K562 (cell line): ENCODE measurements at regions not wholly inside any gene's neighbourhood (a gene's known extent, or its start where the extent isn't known, plus 50 kb on each side); places are given as distances from the start of the nearest gene placed in this dataset.

Experiments used
- KAT7 ChIP-seq: sonication (generic); formaldehyde crosslinking; IDR thresholded peaks from 2 replicates; pipeline ENCODE4 v1.8.0; 2022; ENCODE audit warnings: missing genetic modification reagents, mild to moderate bottlenecking, borderline replicate concordance
- YY1 ChIP-seq, 3 experiments: IDR thresholded peaks; 2 replicates each; pipeline ENCODE4 v1.6.1; 2011; ENCODE audit warnings: low read length in 2 of 3, mild to moderate bottlenecking in 2 of 3, moderate library complexity in 2 of 3, borderline replicate concordance in 1 of 3, control low read depth in 1 of 3, low read depth in 1 of 3; ENCODE audit not compliant: insufficient read depth in 3 of 3, insufficient replicate concordance in 2 of 3, control insufficient read depth in 1 of 3, insufficient read length in 1 of 3; ENCODE audit errors: extremely low read depth in 1 of 3
- ZFP1 ChIP-seq: fragments of 450-650 bp; formaldehyde crosslinking; IDR thresholded peaks from 2 replicates; pipeline ENCODE4 v1.4.0; 2020; ENCODE audit warnings: mild to moderate bottlenecking, mixed read lengths
- TF ChIP-seq, protein P1 (sequence below): fragments of 450-650 bp; IDR thresholded peaks from 2 replicates; pipeline ENCODE4 v1.6.1; 2017; ENCODE audit warnings: antibody characterized with exemption, mild to moderate bottlenecking
- TF ChIP-seq, protein P2 (sequence below), 2 experiments: fragments of 450-650 bp in 1 of 2; sonication (generic) in 1 of 2; formaldehyde crosslinking in 1 of 2; IDR thresholded peaks; 2 replicates each; pipeline versions ENCODE4 v1.7.1 to v1.9.0; 2016 to 2022; ENCODE audit warnings: inconsistent platforms in 1 of 2, mild to moderate bottlenecking in 1 of 2, missing genetic modification reagents in 1 of 2
- TF ChIP-seq, protein P3 (sequence below), 2 experiments: fragments of 450-650 bp in 1 of 2; sonication (generic) in 1 of 2; formaldehyde crosslinking in 1 of 2; IDR thresholded peaks in 1 of 2; conservative IDR thresholded peaks in 1 of 2; 2 replicates each; pipeline versions ENCODE4 v1.6.1 to v1.8.1; 2016 to 2023; ENCODE audit warnings: mild to moderate bottlenecking in 2 of 2, moderate library complexity in 2 of 2, inconsistent platforms in 1 of 2, missing genetic modification reagents in 1 of 2

DNA sequence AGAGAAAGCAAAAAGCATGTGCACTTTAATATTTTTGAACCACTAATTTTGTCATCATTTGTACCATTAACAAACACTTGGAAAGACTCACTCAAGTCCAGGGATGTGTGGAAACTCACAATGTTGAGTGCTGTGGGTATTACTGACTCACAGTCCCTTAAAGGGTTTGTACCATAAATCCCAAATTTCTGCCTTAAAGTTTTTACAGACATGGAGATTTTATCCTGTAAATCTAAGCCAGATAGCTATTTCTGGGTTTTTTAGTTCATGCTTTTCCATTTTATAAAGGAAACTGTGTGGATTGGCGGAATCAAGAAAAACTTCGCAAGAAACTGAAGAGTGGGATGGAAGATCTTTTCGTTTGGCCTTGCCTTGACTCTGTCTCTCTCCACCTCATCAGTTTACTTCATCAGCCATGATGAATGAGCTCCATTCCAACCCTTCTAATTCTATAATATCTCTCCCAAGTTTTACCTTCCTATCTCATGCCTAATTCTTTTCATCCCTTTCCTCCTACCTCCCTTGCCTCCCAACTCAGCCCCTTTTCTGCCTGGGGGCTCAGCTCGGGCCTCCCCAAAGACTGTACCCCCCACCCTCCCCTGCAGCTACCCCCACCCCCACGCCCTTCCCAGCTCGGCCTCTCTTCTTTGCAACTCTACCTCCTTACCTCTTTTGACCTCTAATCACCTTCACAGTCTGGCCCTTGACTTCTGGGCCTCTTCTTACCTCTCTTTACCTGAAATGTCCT, 218.5 kb upstream of the MKLN1 start (continued):
- TF ChIP-seq, protein P1, sequence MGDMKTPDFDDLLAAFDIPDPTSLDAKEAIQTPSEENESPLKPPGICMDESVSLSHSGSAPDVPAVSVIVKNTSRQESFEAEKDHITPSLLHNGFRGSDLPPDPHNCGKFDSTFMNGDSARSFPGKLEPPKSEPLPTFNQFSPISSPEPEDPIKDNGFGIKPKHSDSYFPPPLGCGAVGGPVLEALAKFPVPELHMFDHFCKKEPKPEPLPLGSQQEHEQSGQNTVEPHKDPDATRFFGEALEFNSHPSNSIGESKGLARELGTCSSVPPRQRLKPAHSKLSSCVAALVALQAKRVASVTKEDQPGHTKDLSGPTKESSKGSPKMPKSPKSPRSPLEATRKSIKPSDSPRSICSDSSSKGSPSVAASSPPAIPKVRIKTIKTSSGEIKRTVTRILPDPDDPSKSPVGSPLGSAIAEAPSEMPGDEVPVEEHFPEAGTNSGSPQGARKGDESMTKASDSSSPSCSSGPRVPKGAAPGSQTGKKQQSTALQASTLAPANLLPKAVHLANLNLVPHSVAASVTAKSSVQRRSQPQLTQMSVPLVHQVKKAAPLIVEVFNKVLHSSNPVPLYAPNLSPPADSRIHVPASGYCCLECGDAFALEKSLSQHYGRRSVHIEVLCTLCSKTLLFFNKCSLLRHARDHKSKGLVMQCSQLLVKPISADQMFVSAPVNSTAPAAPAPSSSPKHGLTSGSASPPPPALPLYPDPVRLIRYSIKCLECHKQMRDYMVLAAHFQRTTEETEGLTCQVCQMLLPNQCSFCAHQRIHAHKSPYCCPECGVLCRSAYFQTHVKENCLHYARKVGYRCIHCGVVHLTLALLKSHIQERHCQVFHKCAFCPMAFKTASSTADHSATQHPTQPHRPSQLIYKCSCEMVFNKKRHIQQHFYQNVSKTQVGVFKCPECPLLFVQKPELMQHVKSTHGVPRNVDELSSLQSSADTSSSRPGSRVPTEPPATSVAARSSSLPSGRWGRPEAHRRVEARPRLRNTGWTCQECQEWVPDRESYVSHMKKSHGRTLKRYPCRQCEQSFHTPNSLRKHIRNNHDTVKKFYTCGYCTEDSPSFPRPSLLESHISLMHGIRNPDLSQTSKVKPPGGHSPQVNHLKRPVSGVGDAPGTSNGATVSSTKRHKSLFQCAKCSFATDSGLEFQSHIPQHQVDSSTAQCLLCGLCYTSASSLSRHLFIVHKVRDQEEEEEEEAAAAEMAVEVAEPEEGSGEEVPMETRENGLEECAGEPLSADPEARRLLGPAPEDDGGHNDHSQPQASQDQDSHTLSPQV: peak; percentile 60; the same call in 1 of the 2 replicates
- TF ChIP-seq YY1 (IDR thresholded peaks at IDR 0.05; ENCODE audit: borderline replicate concordance in 1 of 3, control insufficient read depth in 1 of 3, extremely low read depth in 1 of 3, insufficient read depth in 3 of 3, insufficient read length in 1 of 3, insufficient replicate concordance in 2 of 3, low read depth in 1 of 3, low read length in 2 of 3) (peak in 1 of 3 experiments; percentile 48), KAT7 (0 out of 2 replicates have a peak, but pooled peaks have one; percentile 9), ZFP1 (no peak)
- TF ChIP-seq, protein P2, sequence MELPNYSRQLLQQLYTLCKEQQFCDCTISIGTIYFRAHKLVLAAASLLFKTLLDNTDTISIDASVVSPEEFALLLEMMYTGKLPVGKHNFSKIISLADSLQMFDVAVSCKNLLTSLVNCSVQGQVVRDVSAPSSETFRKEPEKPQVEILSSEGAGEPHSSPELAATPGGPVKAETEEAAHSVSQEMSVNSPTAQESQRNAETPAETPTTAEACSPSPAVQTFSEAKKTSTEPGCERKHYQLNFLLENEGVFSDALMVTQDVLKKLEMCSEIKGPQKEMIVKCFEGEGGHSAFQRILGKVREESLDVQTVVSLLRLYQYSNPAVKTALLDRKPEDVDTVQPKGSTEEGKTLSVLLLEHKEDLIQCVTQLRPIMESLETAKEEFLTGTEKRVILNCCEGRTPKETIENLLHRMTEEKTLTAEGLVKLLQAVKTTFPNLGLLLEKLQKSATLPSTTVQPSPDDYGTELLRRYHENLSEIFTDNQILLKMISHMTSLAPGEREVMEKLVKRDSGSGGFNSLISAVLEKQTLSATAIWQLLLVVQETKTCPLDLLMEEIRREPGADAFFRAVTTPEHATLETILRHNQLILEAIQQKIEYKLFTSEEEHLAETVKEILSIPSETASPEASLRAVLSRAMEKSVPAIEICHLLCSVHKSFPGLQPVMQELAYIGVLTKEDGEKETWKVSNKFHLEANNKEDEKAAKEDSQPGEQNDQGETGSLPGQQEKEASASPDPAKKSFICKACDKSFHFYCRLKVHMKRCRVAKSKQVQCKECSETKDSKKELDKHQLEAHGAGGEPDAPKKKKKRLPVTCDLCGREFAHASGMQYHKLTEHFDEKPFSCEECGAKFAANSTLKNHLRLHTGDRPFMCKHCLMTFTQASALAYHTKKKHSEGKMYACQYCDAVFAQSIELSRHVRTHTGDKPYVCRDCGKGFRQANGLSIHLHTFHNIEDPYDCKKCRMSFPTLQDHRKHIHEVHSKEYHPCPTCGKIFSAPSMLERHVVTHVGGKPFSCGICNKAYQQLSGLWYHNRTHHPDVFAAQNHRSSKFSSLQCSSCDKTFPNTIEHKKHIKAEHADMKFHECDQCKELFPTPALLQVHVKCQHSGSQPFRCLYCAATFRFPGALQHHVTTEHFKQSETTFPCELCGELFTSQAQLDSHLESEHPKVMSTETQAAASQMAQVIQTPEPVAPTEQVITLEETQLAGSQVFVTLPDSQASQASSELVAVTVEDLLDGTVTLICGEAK (IDR thresholded peaks at IDR 0.05): peak; percentile 0; the same call in 1 of the 2 replicates
- TF ChIP-seq, protein P2 (CRISPR knock-in tag; IDR thresholded peaks at IDR 0.05): no peak
- TF ChIP-seq, protein P3, sequence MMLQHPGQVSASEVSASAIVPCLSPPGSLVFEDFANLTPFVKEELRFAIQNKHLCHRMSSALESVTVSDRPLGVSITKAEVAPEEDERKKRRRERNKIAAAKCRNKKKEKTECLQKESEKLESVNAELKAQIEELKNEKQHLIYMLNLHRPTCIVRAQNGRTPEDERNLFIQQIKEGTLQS (IDR thresholded peaks at IDR 0.05): no peak
- TF ChIP-seq, protein P3 (CRISPR knock-in tag; conservative IDR thresholded peaks at IDR 0.05): no peak; the same call in 1 of the 2 replicates
